Activated CD4-positive, alpha-beta T cell treated with anti-CD3 and anti-CD28 coated beads, Interleukin-2, amount 50 U/mL, for 48 hours (primary cell): ENCODE measurements at regions not wholly inside any gene's neighbourhood (a gene's known extent, or its start where the extent isn't known, plus 50 kb on each side); places are given as distances from the start of the nearest gene placed in this dataset.

ENCODE experiments used
- DNase-seq, 2 experiments: peaks; one replicate each; pipeline ENCODE4 v3.0.0-alpha.2; 2020

DNA sequence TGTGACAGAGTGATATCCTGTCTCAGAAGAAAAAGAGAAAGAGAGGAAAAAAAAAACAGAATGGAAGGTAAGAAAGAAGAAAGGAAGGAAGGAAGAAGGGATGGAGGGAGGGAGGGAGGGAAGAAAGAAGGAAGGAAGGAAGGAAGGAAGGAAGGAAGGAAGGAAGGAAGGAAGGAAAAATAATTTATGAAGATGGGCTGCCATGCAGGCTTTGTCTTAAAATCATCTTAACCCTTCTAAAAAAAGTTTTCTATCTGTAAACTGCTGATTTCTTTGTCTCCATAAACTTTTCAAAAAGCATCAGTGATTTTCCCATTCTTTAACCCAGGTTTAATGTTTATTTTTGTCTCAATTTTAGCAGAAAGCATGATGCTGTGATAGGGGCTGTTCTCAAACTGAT lies 1154.1 kb upstream of the CDH6 start:
- no peak for DNase-seq

DNA sequence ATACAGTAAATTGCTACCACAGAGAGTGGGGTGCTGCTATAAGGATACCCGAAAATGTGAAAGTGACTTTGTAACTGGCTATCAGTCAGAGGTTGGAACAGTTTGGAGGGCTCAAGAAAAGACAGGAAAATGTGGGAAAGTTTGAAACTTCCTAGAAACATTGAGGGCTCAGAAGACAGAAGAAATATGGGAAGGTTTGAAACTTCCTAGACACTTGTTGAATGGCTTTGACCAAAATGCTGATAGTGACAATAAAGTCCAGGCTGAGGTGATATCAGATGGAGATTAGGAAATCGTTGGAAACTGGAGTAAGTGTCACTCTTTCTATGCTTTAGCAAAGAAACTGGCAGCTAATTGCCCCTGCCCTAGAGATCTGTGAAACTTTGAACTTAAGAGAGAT lies 1158.6 kb upstream of the CDH6 start:
- no peak for DNase-seq

DNA sequence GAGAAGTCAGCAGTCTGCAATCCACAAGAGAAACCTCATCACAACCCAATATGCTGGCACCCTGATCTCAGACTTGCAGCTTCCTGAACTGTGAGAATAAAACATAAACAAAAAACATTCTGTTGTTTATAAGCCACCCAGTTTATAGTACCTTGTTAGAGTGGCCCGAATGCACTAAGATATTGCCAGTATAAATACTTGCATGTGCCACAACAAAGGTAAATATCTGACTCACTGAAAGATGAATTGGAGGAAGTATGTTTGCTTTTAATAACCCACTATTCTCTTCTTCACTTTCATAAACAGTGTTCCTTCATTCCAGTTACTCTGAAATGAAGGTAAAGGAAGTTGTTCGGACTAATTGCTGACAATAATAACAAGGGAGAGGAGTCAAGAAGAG lies 1163.4 kb upstream of the CDH6 start:
- DNase-seq: no peak

DNA sequence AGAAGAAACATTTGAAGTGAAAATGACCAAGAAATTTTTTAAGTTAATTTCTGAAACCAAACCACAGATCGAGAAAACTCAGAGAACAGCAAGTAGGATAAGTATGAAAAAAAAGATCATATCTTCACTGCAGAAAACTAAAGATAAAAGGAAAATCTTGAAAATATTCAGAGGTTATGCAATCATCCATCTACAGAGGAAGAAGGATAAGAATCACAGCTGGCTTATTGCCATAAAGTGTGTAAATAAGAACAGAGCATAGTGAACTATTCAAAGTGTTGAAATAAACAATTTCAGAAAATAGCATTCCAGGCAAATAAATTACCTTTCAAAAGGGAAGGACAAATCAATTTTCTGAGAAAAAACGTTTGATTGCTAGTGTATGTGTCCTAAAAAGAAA lies 1191.7 kb upstream of the CDH6 start:
- DNase-seq: no peak

DNA sequence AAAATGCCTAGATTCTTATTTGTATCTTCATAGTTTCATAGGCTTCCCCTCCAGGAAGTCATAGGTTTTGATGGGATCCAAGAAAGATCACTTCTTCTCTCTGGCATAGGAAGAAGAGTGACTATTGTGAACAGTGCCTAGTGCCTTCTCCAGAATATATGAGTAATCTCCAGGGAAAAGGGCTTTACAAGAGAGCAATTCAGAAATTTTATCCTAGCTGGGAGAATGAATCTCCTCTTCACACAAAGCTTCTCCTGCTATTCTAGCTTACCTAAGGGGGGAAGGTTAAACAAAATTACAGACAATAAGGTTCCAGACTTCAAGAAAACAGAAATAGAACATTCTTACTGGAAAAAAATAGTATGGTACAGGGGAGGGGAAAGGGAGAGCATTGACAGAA lies 1193.3 kb upstream of the CDH6 start:
- DNase-seq: no peak

DNA sequence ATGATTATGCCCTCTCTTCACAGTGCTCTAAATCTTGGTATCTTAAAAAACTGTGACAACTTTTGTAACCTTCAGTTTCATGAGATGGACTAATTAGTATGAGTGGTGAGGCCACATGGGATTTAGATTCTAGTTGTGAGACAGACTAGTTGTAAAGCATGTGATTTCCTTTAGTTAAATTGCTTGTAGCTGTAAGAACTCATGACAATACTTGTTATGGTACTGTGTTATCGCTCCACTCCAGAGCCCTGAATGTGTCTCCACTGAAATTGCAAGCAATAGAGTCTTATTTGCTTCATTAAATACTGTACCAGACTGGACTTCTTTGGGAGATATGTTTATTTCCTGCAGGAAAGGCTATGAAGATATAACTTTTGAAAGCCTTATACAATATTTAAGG lies 1198.3 kb upstream of the CDH6 start:
- no peak for DNase-seq

DNA sequence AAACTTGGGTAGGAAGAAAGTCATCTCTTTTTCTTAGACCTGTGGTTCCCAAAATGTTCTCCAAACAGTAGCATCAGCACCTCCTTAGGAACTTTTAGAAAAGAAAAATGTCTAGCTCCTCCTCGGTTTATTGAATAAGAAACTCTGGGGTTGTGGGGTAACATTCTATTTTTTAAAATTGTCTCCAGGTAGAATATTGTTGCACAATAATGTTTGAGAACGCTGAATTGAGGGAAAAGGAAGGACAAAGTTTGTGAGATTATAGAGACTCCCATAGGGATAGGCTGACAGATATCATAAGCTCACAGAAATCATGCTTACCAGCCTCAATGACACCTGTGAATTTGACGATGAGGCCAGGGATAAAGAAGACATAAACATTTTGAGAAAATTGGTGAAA lies 1199.0 kb upstream of the CDH6 start:
- DNase-seq: no peak

DNA sequence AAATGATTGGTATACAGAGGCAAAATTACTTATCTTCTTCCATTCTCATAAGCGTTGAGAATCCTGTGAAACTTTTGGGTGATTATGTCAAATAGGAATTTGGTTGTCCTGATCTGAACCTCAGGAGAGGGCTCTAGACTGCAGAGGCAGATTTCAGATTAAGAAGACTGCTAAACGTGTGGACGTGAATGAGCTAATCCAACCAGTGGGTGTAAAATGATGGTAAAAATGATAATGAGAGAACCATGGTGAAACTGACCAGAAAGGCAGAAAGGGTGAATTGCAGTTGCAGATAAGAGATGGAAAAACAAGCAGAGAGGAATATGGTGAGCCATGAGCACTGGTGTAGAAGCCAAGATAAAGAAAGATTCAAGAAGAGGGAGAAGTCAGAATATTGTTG lies 1200.2 kb upstream of the CDH6 start:
- no peak for DNase-seq

DNA sequence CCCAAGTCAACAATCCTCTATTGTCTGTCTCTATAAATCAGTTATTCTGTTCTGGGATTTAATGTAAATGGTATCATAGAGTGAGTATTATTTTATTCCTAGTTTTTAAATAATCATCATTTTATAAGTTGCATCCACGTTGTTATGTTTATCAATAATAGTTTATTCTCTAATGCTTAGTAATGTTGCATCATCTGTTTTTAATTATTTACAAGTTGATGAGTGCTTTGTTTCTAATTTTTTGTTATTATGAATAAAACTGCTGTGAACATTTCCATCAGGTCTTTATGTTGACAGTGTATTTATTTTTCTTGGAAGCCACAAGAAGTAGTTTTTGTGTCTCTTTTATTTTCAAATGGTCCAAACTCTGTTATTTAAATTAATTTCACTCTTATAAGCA lies 1201.2 kb upstream of the CDH6 start:
- no peak for DNase-seq

DNA sequence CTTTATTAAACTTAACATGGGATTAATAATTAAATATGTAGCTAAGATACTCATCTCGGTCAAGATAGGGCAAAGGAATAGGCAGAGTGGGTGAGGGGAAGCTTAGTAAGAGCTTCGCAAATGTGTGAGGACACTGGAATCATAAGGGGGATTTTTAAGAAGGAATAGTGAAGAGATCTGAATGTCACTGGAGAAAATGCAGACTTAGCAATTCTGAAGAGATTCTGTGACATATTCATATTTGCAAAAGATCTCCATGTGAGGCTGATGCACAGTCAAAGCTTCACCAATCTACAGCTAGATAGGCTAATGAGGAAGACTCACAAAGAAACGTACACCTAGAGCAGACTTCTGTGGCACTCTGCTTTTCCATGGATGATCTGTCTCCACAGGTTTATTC lies 1202.8 kb upstream of the CDH6 start:
- no peak for DNase-seq

DNA sequence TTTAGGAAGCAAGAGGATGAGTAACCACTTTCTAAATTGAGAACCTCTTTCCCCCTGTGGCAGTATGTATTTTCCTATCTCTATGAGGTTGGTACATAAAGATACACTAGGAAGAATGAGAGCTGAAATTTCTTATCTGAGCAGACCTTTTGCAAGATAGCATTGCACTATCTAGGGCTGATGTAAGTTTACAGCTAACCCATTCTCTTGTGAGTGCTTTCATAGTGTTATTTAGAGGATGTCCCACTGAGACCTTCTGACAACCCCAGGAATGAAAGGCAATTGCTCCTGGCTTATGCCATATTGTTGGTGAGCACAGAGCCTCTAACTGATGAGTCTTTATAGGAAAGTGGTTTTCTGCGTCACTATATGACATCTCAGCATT lies 1209.3 kb upstream of the CDH6 start:
- DNase-seq: no peak

DNA sequence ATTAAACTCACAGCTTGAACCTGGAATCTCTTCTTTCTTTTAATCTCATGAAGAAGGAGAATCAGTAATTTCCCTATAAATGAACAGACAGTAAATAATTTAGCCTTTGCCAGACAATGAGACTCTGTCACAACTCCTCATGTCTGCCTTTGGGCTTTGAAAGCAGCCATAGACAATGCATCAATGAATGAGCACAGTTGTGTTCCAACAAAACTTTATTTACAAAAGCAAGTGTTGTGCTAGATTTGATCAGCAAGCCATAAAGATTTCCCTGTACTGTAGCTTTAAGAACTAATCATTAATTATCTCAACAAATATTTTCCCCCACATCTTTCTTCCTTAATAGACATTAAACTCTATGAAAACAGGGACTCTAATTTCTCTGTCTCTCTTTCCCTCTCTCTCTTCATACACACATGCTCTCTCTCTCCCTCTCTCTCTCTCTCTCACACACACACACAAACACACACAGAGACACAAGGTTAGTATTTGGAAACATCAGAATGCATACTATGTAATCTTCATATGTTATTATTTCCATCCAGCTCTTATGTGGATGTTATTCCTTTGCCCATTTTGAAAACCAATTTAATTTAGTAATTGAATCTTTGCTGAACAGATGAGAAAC lies 1209.8 kb upstream of the CDH6 start:
- no peak for DNase-seq

DNA sequence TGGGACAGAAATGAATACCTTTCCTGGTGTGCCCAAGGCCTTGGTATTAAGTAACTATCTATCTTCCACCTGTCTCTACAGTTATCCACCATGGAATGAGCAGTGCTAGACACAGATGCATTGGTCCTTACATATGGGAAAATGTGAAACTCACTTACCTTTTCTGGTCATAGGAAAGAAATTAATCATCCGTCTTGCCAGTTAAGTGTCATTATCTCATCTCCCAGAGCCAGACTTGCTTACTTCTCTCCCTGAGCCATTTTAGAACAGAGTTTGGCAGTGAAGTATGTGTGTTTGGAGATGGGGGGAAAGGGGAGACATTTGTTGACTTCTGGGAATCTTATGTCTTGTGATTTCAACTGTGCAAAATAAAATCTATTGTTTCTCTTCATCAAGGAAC lies 1211.0 kb upstream of the CDH6 start:
- no peak for DNase-seq

DNA sequence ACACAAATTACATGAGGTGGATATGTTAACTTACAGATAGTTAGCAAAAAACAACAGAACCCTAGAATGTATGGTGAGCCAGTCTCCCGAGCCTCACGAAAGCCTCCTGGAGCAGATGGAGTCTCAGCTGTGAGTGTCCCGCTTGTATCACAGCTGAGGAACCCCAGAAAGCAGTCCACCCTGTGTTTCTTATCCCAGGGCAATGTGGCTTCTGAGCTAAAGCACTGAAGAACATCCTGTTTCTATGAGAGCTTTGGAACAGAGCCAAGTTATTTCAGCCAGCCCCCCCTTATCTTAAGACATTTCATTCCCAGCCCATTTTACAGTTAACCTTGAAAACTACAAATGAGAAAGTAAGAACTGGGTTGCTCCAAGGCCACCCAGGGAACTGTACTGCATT lies 1220.9 kb upstream of the CDH6 start:
- no peak for DNase-seq

DNA sequence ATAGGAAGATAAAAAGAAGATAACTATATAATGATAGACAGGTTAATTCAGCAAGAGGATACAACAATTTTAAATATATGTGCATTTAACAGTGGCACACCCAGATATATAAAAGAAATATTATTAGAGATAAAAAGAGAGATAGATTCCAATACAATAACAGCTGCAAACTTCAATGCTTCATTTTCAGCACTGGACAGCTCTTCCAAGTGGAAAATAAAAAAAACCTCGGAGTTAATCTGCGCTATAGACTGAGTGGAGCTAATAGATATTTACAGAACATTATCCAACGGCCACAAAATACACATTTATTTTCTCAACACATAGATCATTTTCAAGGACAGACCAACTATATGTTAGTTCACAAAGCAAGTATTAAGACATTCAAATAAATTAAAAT lies 1229.5 kb upstream of the CDH6 start:
- DNase-seq: no peak

DNA sequence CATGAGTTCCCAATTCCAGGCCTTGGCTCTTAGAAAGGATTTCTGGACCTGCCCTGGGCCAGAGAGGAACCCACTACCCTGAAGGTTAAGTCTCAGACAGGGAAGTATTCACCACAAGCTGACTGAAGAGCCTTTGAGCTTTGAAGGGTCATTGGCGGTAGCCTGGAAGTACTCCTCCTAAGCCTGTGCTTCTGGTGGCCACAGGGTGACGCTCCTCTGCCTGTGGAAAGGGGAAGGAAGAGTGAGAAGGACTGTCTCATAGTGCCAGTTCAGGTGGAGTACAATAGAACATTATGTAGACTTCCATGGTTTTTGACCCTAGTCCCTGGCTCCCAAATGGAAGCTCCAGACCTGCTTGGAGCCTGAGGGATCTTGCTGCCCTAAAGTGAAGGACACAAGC lies 1233.2 kb upstream of the CDH6 start:
- DNase-seq: no peak

DNA sequence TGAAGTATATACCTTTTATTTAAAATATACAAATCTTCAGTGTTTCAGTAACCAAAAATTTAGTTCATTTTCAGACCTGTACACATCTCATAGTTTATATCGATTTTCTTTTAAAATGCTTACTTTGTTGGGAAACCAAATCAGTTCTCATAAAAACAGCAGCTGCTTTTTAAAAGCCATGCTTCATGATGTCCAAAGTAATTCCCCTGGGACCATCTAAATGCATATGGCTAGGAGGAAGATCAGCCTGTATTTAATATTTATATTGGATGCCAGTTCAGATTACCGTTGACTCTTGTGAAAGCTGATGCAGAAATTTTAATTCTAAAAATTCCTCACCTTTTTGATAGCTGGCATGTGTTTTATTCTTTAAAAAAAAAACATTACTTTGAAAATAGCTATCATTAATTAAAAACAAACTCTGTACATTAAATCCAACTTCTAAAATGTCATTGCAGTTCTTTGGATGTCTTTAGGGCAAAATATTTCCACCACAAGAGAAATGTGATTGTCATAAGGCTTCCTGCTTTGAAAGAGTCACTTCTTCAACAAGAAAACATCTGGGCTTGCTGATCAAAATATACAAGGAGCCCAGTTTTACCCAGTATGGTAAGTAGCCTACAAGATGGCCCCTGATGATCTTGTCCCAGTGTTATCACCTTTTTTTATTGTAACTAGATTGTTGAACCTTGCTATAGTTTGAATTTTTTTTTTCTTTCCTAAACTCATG lies 1242.9 kb upstream of the CDH6 start:
- no peak for DNase-seq

DNA sequence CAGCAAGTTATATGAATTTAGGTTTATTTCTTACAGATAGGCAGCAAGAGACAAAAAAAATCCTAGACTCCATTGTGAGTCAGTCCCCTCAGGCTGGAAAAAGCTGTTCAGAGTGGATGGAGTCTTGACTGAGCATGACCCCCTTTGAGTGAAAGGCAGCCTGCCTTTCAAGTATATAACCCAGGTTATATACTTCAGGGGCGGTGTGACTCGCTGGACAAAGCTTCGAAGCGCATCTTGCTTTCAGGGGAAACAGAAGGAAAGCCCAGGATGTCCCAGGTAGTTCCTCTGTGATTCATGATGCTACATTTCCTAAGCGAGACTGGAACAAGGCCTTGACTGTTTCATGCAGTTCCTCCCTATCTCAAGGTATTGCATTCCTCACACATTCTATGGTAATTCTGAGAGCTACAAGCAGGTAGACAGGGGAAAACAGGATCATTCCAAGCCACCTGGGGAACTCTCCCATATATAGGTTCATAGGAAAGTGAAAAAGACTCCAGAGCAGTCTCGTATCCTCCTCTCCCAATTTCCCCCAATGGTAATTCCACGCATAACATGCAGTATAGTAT lies 1244.1 kb upstream of the CDH6 start:
- DNase-seq: no peak

DNA sequence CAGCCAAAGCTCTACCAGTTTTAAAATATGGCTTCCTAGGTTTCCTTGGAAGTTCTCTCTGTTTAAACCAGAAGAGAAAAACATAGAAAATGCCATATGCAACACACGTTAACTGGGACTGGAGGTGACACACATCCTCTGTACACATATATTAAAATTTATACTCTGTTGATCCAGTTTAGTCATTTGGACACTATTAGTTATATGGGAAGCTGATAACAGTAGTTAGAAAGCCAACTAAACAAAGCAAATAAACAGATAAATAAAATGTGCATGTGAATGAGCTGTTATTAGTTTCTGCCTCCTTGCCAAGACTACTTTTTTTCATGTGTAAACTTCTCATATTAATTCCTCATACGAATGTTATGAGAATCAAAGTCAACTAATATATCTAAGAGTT lies 1249.2 kb upstream of the CDH6 start:
- no peak for DNase-seq

DNA sequence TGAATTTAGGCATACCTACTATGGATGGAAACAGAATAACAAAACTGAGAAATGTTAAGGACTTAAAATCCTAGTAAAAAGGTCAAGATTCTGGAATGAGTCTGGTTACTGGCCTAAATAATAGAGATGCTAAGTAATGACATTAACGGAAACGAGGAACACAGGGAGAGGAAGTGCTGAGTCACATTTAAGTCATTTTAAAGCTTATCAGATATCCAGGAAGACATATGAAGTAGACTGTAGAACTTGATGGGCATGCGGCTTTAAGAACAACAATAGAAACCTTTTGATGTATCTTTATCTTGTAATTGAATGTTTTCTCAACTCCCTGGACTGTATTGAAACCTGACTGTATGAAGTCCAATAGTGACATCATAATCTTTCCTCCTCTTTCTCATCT lies 1251.4 kb upstream of the CDH6 start:
- no peak for DNase-seq

DNA sequence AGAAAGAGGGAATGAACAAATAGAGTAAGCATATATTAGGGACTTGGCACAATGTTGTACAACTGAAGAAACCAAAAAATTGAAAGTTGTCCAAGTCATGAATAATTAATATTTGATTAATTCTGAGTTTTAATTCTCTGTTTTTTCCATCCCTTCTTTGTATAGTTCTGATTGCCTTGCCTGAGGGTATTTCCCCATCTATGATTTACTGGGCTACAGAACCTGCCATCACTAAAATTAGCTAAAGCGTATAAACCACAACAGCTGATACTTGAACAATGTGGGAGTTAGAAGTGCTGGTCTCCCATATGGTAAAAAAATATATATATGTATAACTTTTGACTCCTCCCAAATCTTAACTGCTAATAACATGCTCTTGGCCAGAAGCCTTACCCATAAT lies 1253.5 kb upstream of the CDH6 start:
- DNase-seq: no peak

DNA sequence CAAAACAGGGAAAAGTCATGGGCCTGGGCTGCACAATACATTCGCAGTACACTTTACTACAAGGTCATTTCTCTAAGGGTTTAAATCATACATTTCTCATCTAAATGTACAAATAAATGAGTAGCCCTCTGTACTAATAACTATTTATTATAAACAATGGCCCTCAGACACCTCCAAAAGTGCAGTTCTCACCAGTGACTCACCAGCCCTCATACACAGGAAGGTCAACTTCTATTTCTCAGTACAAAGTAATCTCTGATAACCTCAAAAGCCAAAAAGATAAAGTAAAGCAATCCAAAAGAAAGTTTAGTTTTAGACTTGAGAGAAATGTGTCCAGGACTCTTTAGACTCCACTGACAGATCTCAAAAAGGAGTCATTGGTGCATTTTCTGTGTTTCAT lies 1258.1 kb upstream of the CDH6 start:
- no peak for DNase-seq

DNA sequence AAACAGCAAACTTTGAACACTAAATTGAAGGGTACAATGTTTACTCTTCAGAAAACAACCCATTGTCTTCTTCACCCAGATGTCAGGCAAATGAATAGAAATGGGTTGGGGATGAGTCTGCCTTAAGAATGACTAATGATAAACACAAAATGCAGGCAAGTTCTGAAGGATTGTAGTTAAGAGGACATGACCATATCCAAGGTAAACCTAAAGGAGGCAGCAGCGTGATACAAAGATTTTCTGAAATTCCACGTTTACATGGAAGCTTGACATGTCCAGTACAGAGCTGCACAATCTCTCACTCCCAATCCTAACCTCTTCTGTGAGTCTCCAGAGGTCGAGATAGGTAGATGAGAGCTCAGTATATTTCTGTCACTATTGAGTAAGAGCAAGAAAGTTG lies 1263.2 kb upstream of the CDH6 start:
- DNase-seq: no peak

DNA sequence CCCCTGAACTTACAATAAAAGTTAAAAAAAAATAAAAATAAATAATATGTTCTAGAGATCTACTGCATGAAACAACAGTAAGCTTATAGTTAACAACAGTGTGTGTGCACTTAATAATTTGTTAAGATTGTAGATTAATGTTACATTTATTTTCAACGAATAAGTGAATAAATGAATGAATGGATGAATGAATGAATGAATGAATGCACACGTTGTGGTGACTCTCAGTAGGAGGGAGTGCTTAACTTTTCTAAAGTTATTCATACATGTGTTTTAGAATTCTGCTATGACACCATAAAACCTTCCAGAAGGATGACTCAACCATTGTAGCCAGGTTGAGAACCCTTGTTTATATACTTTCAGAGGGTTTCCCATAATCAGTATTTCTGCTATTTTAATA lies 1269.4 kb upstream of the CDH6 start:
- no peak for DNase-seq
